GM06990 (cell line): ENCODE measurements at regions not wholly inside any gene's neighbourhood (a gene's known extent, or its start where the extent isn't known, plus 50 kb on each side); places are given as distances from the start of the nearest gene placed in this dataset.
"Not testable (repeated sequence)": the region's sequence is repeated elsewhere in the genome, so short reads cannot be mapped to it uniquely, and the experiment has no call there.

Experiments used
- DNase-seq: peaks from one replicate; pipeline ENCODE4 v3.0.0-alpha.2; 2011; ENCODE audit not compliant: insufficient read length; ENCODE audit errors: extremely low read depth
- H3K27me3 ChIP-seq: replicated peaks from 2 replicates; pipeline ENCODE4 v1.6.0; 2011; ENCODE audit warnings: low read length; ENCODE audit not compliant: control insufficient read depth, insufficient read depth
- H3K36me3 ChIP-seq: 2 replicates; pipeline ENCODE4 v1.5.1; 2011; ENCODE audit warnings: low read length; ENCODE audit not compliant: control insufficient read depth, insufficient read depth
- H3K4me3 ChIP-seq: replicated peaks from 2 replicates; pipeline ENCODE4 v1.5.1; 2011; ENCODE audit warnings: low read depth, mild to moderate bottlenecking, control low read depth, low read length
- TF ChIP-seq, protein P1 (sequence below): IDR thresholded peaks from 2 replicates; pipeline ENCODE4 v1.5.1; 2011; ENCODE audit warnings: low read length, control low read depth, mild to moderate bottlenecking, inconsistent platforms; ENCODE audit not compliant: insufficient read depth, poor library complexity, severe bottlenecking

DNA sequence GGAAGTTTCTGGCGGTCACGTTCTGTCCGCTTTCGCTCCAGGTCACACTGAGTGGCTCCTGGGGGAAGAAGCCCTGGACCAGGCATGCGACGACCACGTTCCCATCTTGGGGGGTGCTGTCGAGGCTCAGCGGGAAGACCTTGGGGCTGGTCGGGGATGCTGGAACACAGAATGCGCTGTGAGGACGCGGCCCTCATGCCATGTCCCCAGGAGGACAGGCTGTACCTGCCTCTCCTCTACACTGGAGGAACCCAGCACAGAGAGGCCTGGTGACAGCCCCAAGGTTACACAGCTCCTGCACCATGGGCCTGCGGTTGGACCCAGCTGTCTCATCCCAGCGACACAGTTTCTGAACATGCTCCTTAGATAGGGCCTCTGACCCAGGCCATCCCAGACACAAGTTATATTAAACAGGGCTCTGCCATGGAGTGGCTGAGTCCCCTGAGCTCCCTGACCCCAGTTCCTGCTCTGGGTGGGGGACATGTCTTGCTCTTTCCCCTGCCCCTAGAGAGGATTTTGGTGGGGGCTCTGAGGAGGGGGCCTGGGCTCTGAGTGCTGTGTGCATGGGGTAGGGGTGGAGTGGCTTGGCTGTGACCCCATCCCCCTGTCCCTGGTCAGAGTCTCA lies 62.0 kb downstream of the TMEM121 start:
- no peak for DNase-seq
- H3K36me3 ChIP-seq: peaks cover 2% of the 10 kb centered on the region; the same call in 1 of the 2 replicates
- peak overlapping the region; percentile 41 for H3K4me3 ChIP-seq
- TF ChIP-seq, protein P1, sequence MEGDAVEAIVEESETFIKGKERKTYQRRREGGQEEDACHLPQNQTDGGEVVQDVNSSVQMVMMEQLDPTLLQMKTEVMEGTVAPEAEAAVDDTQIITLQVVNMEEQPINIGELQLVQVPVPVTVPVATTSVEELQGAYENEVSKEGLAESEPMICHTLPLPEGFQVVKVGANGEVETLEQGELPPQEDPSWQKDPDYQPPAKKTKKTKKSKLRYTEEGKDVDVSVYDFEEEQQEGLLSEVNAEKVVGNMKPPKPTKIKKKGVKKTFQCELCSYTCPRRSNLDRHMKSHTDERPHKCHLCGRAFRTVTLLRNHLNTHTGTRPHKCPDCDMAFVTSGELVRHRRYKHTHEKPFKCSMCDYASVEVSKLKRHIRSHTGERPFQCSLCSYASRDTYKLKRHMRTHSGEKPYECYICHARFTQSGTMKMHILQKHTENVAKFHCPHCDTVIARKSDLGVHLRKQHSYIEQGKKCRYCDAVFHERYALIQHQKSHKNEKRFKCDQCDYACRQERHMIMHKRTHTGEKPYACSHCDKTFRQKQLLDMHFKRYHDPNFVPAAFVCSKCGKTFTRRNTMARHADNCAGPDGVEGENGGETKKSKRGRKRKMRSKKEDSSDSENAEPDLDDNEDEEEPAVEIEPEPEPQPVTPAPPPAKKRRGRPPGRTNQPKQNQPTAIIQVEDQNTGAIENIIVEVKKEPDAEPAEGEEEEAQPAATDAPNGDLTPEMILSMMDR: no peak
- no peaks in the 10 kb centered on the region for H3K27me3 ChIP-seq

DNA sequence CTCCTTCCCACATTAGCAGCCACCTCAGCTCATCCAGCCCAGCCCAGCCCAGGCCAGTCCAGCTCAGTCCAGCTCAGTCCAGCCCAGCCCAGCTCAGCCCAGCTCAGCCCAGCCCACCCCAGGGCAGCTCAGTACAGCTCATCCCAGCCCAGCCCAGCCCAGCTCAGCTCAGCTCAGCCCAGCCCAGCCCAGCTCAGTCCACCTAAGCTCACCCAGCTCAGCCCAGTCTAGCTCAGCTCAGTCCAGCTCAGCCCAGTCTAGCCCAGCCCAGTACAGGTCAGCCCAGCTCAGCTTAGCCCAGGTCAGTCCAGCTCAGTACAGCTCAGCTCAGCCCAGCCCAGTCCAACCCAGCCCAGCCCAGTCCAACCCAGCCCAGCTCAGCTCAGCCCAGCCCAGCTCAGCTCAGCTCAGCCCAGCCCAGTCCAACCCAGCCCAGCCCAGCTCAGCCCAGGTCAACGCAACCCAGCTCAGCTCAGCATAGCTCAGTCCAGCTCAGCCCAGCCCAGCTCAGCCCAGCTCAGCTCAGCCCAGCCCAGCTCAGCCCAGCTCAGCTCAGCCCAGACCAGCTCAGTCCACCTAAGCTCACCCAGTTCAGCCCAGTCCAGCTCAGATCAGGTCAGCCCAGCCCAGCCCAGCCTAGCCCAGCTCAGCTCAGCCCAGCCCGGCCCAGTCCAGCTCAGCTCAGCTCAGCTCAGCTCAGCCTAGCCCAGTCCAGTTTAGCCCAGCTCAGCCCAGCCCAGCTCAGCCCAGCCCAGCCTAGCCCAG lies 63.0 kb downstream of the TMEM121 start:
- peak overlapping the region; percentile 34 for H3K4me3 ChIP-seq
- H3K27me3 ChIP-seq: no peaks in the 10 kb centered on the region
- H3K36me3 ChIP-seq: peaks cover 2% of the 10 kb centered on the region; the same call in 1 of the 2 replicates
- DNase-seq: no peak
- TF ChIP-seq, protein P1: no peak

DNA sequence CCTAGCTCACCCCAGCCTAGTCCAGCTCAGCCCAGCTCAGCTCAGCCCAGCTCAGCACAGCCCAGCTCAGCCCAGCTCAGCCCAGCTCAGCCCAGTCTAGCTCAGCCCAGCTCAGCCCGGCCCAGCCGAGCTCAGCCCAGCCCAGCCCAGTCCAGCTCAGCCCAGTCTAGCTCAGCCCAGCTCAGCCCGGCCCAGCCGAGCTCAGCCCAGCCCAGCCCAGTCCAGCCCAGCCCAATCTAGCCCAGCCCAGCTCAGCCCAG lies 63.5 kb downstream of the TMEM121 start:
- not testable (repeated sequence) for H3K4me3 ChIP-seq, H3K27me3 ChIP-seq, H3K36me3 ChIP-seq, DNase-seq

DNA sequence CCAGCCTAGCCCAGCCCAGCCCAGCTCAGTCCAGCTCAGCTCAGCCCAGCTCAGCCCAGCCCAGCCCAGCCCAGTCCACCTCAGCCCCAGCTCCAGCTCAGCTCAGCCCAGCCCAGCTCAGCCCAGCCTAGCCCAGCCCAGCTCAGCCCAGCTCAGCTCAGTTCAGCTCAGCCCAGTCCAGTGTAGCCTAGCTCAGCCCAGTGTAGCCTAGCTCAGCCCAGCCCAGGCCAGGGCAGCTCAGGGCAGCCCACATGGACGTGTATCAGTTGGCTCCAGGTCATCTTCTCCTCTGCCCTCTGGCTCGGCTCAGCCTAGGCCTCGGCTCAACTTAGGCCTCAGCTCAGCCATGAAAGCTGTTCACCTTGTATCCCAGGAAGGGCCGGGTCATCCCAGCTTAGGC lies 64.7 kb downstream of the TMEM121 start:
- peaks cover 2% of the 10 kb centered on the region; the same call in 1 of the 2 replicates for H3K36me3 ChIP-seq
- no peaks in the 10 kb centered on the region for H3K27me3 ChIP-seq
- TF ChIP-seq, protein P1: no peak
- DNase-seq: no peak
- no peak overlapping the region for H3K4me3 ChIP-seq

DNA sequence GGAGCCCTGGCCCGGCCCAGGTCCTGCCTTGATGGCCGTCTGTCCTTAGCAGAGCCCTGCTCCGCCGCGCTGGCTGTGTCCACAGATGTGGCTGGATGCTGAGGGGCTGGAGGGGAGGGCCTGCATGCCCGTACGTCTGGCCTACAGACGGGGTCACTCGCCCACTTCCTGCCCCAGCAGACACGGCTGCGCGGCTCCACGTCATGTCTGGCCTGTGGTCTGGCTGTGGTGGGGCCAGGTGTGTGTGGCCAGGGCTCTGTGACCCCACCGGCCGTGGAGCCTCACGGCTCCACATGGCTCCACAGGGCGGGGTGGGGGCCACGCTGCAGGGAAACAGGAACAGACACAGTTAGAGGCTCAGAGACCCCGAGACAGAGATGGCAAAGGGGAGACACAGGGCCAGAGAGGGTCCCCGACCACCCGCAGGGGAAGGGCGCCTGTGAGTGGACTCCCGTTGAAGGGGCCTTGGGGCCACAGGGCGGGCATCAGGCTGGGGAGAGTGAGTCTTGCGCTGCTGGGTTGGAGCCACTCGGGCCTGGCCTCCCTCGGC lies 65.5 kb downstream of the TMEM121 start:
- not testable (repeated sequence) for H3K27me3 ChIP-seq, DNase-seq, H3K4me3 ChIP-seq, H3K36me3 ChIP-seq

DNA sequence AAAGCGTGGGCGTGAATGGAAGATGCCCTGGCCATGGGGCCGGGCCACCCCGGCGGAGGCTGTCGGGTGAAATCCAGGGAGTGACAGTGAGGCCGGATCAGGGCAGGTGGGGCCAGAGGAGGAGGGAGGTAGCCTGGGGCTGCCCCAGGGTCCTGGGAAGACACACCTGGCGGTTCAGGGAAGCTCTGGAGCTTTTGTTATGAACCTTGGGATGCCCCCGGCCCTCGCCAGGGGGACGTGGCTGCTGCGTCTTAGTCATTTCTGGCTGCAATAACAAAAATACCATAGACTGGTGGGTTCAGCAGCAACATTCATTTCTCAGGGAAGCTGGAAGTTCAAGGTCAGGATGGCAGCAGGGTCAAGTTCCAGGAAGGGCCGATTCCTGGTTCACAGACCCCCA lies 66.3 kb downstream of the TMEM121 start:
- H3K27me3 ChIP-seq, H3K4me3 ChIP-seq, DNase-seq, H3K36me3 ChIP-seq: not testable (repeated sequence)

DNA sequence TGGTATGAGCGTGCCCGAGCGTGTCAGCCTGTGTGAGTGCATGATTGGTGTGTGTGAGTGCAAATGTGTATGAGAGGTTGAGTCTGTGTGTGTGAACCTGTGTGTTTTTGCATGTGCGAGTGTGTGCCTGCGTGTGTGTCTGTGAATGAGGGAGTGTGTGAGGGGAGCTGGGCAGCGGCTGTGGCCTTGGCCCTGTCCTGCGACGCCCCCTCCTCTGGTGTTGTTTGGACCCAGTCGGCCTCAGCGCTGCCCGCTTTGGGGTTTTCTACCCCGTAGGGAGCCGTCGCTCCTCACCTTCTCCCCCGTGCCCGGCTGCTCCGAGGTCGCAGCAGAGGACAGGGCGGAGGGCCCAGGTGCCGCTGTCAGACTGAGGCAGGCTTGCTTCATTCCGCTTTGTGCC lies 69.0 kb downstream of the TMEM121 start:
- H3K27me3 ChIP-seq, H3K36me3 ChIP-seq, H3K4me3 ChIP-seq, DNase-seq: not testable (repeated sequence)

DNA sequence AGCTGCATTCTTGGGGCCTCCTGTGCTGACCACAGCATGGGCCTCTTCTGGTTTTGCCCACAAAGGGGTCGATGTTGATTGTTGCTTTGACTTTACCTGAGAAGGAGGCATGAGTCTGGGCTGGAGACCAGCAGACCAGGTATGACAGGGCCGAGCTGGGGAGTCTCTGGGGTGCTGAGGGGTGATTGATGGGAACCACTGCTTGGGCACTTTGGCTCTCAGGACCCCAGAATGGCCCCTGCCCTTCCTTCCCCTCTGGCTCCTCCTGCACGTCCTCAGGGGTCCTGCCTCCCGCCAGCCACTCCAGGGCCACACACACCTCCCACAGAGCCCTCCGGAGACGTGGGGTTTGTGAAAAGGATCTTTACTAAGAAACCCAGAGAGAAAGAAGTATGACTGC lies 70.0 kb downstream of the TMEM121 start:
- H3K4me3 ChIP-seq, DNase-seq, H3K27me3 ChIP-seq, H3K36me3 ChIP-seq: not testable (repeated sequence)

DNA sequence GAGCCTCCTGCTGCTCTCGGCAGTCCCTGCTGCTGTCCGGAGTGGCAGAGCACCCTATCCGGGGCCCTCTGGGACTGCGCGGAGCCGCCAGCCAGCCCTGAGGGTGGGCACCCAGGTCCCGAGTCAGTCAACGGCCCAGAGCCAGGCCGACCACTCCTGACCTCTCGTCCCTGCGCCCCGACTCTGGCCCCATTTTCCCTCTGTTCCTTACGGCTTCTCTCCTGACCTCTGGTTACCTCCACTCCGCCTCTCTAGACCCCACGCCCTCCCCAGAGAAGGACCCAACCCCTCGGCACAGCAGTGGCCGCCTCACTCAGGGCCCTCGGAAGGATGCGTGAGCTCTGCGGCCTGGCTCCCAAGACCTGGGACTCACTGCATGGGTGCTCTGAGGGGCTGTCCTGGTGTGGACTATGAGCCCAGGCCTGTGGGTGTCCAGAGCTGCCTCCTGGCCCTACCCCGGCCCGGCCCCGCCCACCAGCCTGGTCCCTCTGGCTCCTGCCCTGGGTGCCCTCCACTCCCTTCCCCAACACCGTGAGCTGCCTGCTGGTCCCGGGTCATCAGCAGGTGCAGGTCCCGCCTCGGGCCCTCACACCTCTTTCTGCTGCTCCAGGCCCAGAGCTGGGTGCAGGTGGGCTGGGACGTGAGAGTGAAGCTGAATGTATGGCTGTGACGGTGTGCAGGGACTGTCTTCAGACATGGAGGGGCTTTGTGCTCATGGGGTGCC lies 71.8 kb downstream of the TMEM121 start:
- not testable (repeated sequence) for H3K4me3 ChIP-seq, H3K27me3 ChIP-seq, H3K36me3 ChIP-seq, DNase-seq

DNA sequence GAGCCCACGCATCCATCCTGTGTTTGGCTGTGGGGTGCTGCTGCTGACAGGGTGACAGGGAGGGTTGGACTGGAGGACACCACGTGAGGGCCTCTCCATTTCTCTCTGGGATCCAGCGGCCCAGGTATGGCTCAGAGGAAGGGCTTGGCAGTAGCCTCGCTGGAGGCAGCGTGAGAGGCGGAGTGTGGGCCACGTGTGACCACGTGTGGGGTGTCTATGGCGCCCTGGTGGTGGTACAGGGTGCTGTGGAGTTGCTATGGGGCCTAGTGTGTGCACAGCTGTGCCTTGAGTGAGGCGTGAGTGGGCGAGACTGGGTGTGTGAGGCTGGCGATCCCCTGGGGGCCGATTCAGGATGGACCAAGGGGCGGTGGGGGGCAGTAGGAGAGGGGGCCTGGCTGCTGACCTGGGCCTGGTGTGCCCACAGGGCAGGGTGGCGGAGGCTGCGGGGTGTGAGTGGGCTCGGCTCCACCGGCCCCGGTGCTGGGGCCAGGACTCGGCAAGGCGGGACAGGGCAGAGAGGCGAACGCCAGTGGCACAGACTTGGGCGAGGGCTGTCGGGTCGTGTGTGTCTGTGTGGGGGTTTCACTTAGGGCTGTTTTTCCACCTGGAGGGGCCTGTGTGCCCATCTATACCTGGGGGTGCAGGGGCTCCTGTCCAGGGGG lies 72.7 kb downstream of the TMEM121 start:
- not testable (repeated sequence) for H3K27me3 ChIP-seq, DNase-seq, H3K4me3 ChIP-seq, H3K36me3 ChIP-seq
